PC-3 (cell line): ENCODE measurements at regions not wholly inside any gene's neighbourhood (a gene's known extent, or its start where the extent isn't known, plus 50 kb on each side); places are given as distances from the start of the nearest gene placed in this dataset.

ENCODE experiments used
- ATAC-seq: fragments of 200-7000 bp; cut with Tn5 transposase; 2 replicates; pipeline ENCODE4 v1.9.1; 2020; ENCODE audit warnings: mild to moderate bottlenecking, moderate library complexity
- BruUV-seq: library from RNA; stranded (reverse); fragments of 400-500 nt; replicated peaks from 2 replicates; lab custom pipeline; 2021; lab: Mats Ljungman, UMichigan
- CTCF ChIA-PET: fragments of 300-600 bp; sonication (Branson Sonifier 250); formaldehyde crosslinking; loops from one replicate; lab custom pipeline; 2022; ENCODE audit warnings: antibody characterized with exemption; lab: Charles Lee
- POLR2A ChIA-PET: fragments of 300-600 bp; sonication (Branson Sonifier 250); formaldehyde crosslinking; loops from one replicate; lab custom pipeline; 2022; ENCODE audit warnings: antibody characterized with exemption; ENCODE audit not compliant: unreplicated experiment; lab: Charles Lee
- DNase-seq: peaks from one replicate; pipeline ENCODE4 v3.0.0-alpha.2; 2015
- H2AFZ ChIP-seq: fragments of 300-600 bp; sonication (generic); 2 replicates; pipeline ENCODE4 v1.6.0; 2016; ENCODE audit warnings: antibody characterized with exemption, low read length
- H3F3A ChIP-seq: fragments of 300-600 bp; sonication (generic); one replicate; pipeline ENCODE4 v1.6.0; 2017; ENCODE audit warnings: antibody characterized with exemption, low read length, control low read depth, mild to moderate bottlenecking; ENCODE audit not compliant: unreplicated experiment
- H3K27ac ChIP-seq: fragments of 300-600 bp; sonication (generic); 2 replicates; pipeline ENCODE4 v1.5.1; 2016; ENCODE audit warnings: mild to moderate bottlenecking, low read length
- H3K27me3 ChIP-seq: fragments of 300-600 bp; sonication (generic); 2 replicates; pipeline ENCODE4 v1.6.1; 2016; ENCODE audit warnings: low read length, mixed read lengths
- H3K36me3 ChIP-seq: fragments of 300-600 bp; sonication (generic); 2 replicates; pipeline ENCODE4 v1.6.1; 2016; ENCODE audit warnings: low read depth, mixed run types, low read length, mixed read lengths
- H3K4me1 ChIP-seq: fragments of 300-600 bp; sonication (generic); 2 replicates; pipeline ENCODE4 v1.5.1; 2016; ENCODE audit warnings: low read length; ENCODE audit not compliant: insufficient read depth
- H3K4me2 ChIP-seq: fragments of 300-600 bp; sonication (generic); 2 replicates; pipeline ENCODE4 v1.6.0; 2016; ENCODE audit warnings: low read length
- H3K4me3 ChIP-seq: fragments of 300-600 bp; sonication (generic); 2 replicates; pipeline ENCODE4 v1.5.1; 2016; ENCODE audit warnings: mild to moderate bottlenecking, low read length, mixed read lengths
- H3K79me2 ChIP-seq: fragments of 300-600 bp; sonication (generic); 2 replicates; pipeline ENCODE4 v1.6.1; 2017; ENCODE audit warnings: low read length, mixed read lengths
- H3K9ac ChIP-seq: fragments of 300-600 bp; sonication (generic); 2 replicates; pipeline ENCODE4 v1.6.0; 2016; ENCODE audit warnings: mild to moderate bottlenecking, low read length
- H3K9me2 ChIP-seq: fragments of 300-600 bp; sonication (generic); replicated peaks from 2 replicates; pipeline ENCODE4 v1.6.1; 2016; ENCODE audit warnings: mixed run types, low read length, mixed read lengths
- H3K9me3 ChIP-seq: fragments of 300-600 bp; sonication (generic); 2 replicates; pipeline ENCODE4 v1.6.1; 2016; ENCODE audit warnings: low read length, mixed read lengths
- H4K20me1 ChIP-seq: fragments of 300-600 bp; sonication (generic); 2 replicates; pipeline ENCODE4 v1.6.1; 2016; ENCODE audit warnings: low read length, mixed read lengths
- EZH2 ChIP-seq: fragments of 300-600 bp; sonication (generic); IDR thresholded peaks from one replicate; pipeline ENCODE4 v1.6.1; 2017; ENCODE audit warnings: antibody characterized with exemption, mild to moderate bottlenecking, low read length; ENCODE audit not compliant: unreplicated experiment
- EZH2phosphoT487 ChIP-seq: fragments of 300-600 bp; sonication (generic); IDR thresholded peaks from 2 replicates; pipeline ENCODE4 v1.6.1; 2018; ENCODE audit warnings: mild to moderate bottlenecking, antibody characterized with exemption, low read length, borderline replicate concordance
- intact Hi-C: fragments of 100-400 bp; cut with micrococcal nuclease; formaldehyde crosslinking; loops from 2 replicates; pipeline ENCODE4 v1.9.0; 2023
- TF ChIP-seq, protein P1 (sequence below): fragments of 300-600 bp; sonication (generic); conservative IDR thresholded peaks from 2 replicates; pipeline ENCODE4 v1.5.1; 2017; ENCODE audit warnings: antibody characterized with exemption, low read depth, mild to moderate bottlenecking, low read length

- TF ChIP-seq EZH2phosphoT487 (no peak), EZH2 (no peak)
- TF ChIP-seq, protein P1, sequence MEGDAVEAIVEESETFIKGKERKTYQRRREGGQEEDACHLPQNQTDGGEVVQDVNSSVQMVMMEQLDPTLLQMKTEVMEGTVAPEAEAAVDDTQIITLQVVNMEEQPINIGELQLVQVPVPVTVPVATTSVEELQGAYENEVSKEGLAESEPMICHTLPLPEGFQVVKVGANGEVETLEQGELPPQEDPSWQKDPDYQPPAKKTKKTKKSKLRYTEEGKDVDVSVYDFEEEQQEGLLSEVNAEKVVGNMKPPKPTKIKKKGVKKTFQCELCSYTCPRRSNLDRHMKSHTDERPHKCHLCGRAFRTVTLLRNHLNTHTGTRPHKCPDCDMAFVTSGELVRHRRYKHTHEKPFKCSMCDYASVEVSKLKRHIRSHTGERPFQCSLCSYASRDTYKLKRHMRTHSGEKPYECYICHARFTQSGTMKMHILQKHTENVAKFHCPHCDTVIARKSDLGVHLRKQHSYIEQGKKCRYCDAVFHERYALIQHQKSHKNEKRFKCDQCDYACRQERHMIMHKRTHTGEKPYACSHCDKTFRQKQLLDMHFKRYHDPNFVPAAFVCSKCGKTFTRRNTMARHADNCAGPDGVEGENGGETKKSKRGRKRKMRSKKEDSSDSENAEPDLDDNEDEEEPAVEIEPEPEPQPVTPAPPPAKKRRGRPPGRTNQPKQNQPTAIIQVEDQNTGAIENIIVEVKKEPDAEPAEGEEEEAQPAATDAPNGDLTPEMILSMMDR = no peak
- no peak for DNase-seq
- ChIA-PET POLR2A (interaction anchor here (0.6 kb wide), 1 partner anchor 32 kb away, joined by 4 read pairs; no protein-coding TSS in a partner anchor), CTCF (no interaction called here)
- no peak for ATAC-seq
- Histone ChIP-seq H4K20me1 (no peaks in the 10 kb centered on the region), H3K9me3 (no peaks in the 10 kb centered on the region), H3K9me2 (no peaks in the 10 kb centered on the region), H3K27ac (no peak overlapping the region), H3K4me1 (peaks cover 7% of the 10 kb centered on the region; the same call in 1 of the 2 replicates), H3K79me2 (no peaks in the 10 kb centered on the region), H3F3A (no peaks in the 10 kb centered on the region), H3K36me3 (no peaks in the 10 kb centered on the region), H2AFZ (no peak overlapping the region), H3K4me2 (no peak overlapping the region), H3K9ac (no peak overlapping the region), H3K4me3 (no peak overlapping the region), H3K27me3 (no peaks in the 10 kb centered on the region)
- intact Hi-C loops = no loop called here
- no TSS peak for BruUV-seq
These were observed 51.5 kb upstream of the C1orf53 start for GRCh38 chr1:197850918-197851317.

DNA sequence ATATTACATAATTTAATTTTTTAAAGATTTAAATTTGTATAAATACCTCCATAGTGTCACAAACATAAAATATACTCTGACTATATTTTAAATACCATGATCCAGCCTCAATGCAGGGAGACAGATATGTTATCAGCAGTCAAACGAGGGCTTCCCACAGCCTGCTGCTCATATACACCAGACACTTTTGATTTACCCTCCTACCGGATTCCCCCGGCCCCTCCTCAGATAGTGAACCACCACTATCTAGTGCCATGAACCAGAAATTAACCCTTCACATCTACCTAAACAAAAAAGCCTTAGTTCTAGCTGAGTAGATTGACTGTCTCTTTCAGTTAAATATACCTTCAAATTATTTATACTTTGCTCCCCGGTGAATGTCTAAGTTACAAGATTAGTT lies 52.4 kb upstream of the C1orf53 start:
- H2AFZ ChIP-seq = no peak overlapping the region
- TF ChIP-seq EZH2phosphoT487 = no peak
- TF ChIP-seq EZH2 = no peak
- TF ChIP-seq, protein P1 = no peak
- H3K9ac ChIP-seq = no peak overlapping the region
- no peak for DNase-seq
- H3K36me3 ChIP-seq = no peaks in the 10 kb centered on the region
- no peak overlapping the region for H3K27ac ChIP-seq
- no peaks in the 10 kb centered on the region for H3K9me3 ChIP-seq
- intact Hi-C loops = no loop called here
- no peak for ATAC-seq
- no peaks in the 10 kb centered on the region for H3K9me2 ChIP-seq
- no peaks in the 10 kb centered on the region for H3K27me3 ChIP-seq
- no peaks in the 10 kb centered on the region for H3K79me2 ChIP-seq
- no peak overlapping the region for H3K4me3 ChIP-seq
- ChIA-PET CTCF (no interaction called here), POLR2A (no interaction called here)
- no peaks in the 10 kb centered on the region for H4K20me1 ChIP-seq
- no peak overlapping the region for H3K4me2 ChIP-seq
- no TSS peak for BruUV-seq
- H3F3A ChIP-seq = no peaks in the 10 kb centered on the region
- H3K4me1 ChIP-seq = peaks cover 7% of the 10 kb centered on the region; the same call in 1 of the 2 replicates

- DNase-seq (no peak), ATAC-seq (no peak)
- H4K20me1 ChIP-seq = no peaks in the 10 kb centered on the region
- H3K27ac ChIP-seq = no peak overlapping the region
- H3K9me2 ChIP-seq = no peaks in the 10 kb centered on the region
- TF ChIP-seq EZH2phosphoT487 (no peak), EZH2 (no peak)
- TF ChIP-seq, protein P1 = no peak
- no peak overlapping the region for H3K4me2 ChIP-seq
- ChIA-PET POLR2A (no interaction called here), CTCF (no interaction called here)
- intact Hi-C loops = no loop called here
- H3F3A ChIP-seq = no peaks in the 10 kb centered on the region
- no peaks in the 10 kb centered on the region for H3K79me2 ChIP-seq
- no peaks in the 10 kb centered on the region for H3K9me3 ChIP-seq
- no peak overlapping the region for H2AFZ ChIP-seq
- H3K4me1 ChIP-seq = peaks cover 7% of the 10 kb centered on the region; the same call in 1 of the 2 replicates
- H3K27me3 ChIP-seq = no peaks in the 10 kb centered on the region
- BruUV-seq = no TSS peak
- no peak overlapping the region for H3K9ac ChIP-seq
- no peaks in the 10 kb centered on the region for H3K36me3 ChIP-seq
- H3K4me3 ChIP-seq = no peak overlapping the region
These were observed 54.1 kb upstream of the C1orf53 start for GRCh38 chr1:197848350-197848749.
